H9 (cell line): ENCODE measurements at regions not wholly inside any gene's neighbourhood (a gene's known extent, or its start where the extent isn't known, plus 50 kb on each side); places are given as distances from the start of the nearest gene placed in this dataset.

Source experiments
- DNase-seq: peaks from one replicate; pipeline ENCODE4 v3.0.0-alpha.2; 2017
- H2AFZ ChIP-seq: one replicate; pipeline ENCODE4 v1.6.1; 2013; ENCODE audit warnings: mild to moderate bottlenecking, low read length, control low read depth, moderate library complexity
- H2AK5ac ChIP-seq: 2 replicates; pipeline ENCODE4 v1.6.1; 2013; ENCODE audit warnings: low read length, control low read depth, mixed read lengths; ENCODE audit not compliant: insufficient read length
- H2BK120ac ChIP-seq: one replicate; pipeline ENCODE4 v1.6.1; 2013; ENCODE audit warnings: low read depth, mild to moderate bottlenecking, low read length, control low read depth, inconsistent platforms; ENCODE audit not compliant: poor library complexity, severe bottlenecking
- H2BK12ac ChIP-seq: 2 replicates; pipeline ENCODE4 v1.6.1; 2013; ENCODE audit warnings: low read length, control low read depth, mixed read lengths, low read depth; ENCODE audit not compliant: insufficient read length
- H2BK15ac ChIP-seq: 2 replicates; pipeline ENCODE4 v1.6.1; 2013; ENCODE audit warnings: low read depth, low read length, control low read depth
- H2BK20ac ChIP-seq: one replicate; pipeline ENCODE4 v1.6.1; 2013; ENCODE audit warnings: low read depth, mild to moderate bottlenecking, low read length, control low read depth, inconsistent platforms; ENCODE audit not compliant: poor library complexity, severe bottlenecking
- H2BK5ac ChIP-seq: 2 replicates; pipeline ENCODE4 v1.6.1; 2013; ENCODE audit warnings: low read length, control low read depth, mixed read lengths; ENCODE audit not compliant: insufficient read length
- H3K14ac ChIP-seq: 2 replicates; pipeline ENCODE4 v1.6.1; 2013; ENCODE audit warnings: low read length, control low read depth; ENCODE audit not compliant: insufficient read depth
- H3K18ac ChIP-seq: 2 replicates; pipeline ENCODE4 v1.6.1; 2013; ENCODE audit warnings: low read depth, mild to moderate bottlenecking, mixed read lengths, low read length, control low read depth; ENCODE audit not compliant: insufficient read length
- H3K23ac ChIP-seq: 2 replicates; pipeline ENCODE4 v1.6.1; 2013; ENCODE audit warnings: low read length, control low read depth, mixed read lengths, low read depth; ENCODE audit not compliant: insufficient read length
- H3K23me2 ChIP-seq: 2 replicates; pipeline ENCODE4 v1.6.1; 2013; ENCODE audit warnings: low read depth, mild to moderate bottlenecking, mixed read lengths, low read length, control low read depth; ENCODE audit not compliant: insufficient read length, poor library complexity, severe bottlenecking
- H3K27ac ChIP-seq: 2 replicates; pipeline ENCODE4 v1.5.1; 2013; ENCODE audit warnings: low read length, control low read depth, mixed read lengths, low read depth; ENCODE audit not compliant: insufficient read length
- H3K27me3 ChIP-seq: 2 replicates; pipeline ENCODE4 v1.6.1; 2013; ENCODE audit warnings: low read length, control low read depth, inconsistent platforms; ENCODE audit not compliant: insufficient read depth
- H3K4ac ChIP-seq: 2 replicates; pipeline ENCODE4 v1.6.1; 2013; ENCODE audit warnings: low read depth, mild to moderate bottlenecking, control low read depth, inconsistent platforms, low read length, moderate library complexity
- H3K4me1 ChIP-seq: 2 replicates; pipeline ENCODE4 v1.6.1; 2013; ENCODE audit warnings: low read length, control low read depth, inconsistent platforms; ENCODE audit not compliant: insufficient read depth
- H3K4me2 ChIP-seq: 2 replicates; pipeline ENCODE4 v1.6.1; 2013; ENCODE audit warnings: low read length, control low read depth, mixed read lengths; ENCODE audit not compliant: insufficient read length, insufficient read depth
- H3K56ac ChIP-seq: 2 replicates; pipeline ENCODE4 v1.6.1; 2013; ENCODE audit warnings: low read depth, mild to moderate bottlenecking, mixed read lengths, low read length, control low read depth; ENCODE audit not compliant: insufficient read length
- H3K79me1 ChIP-seq: 2 replicates; pipeline ENCODE4 v1.6.1; 2013; ENCODE audit warnings: low read depth, mild to moderate bottlenecking, moderate library complexity, low read length, control low read depth, inconsistent platforms; ENCODE audit not compliant: insufficient read depth, poor library complexity, severe bottlenecking
- H3K79me2 ChIP-seq: 2 replicates; pipeline ENCODE4 v1.6.1; 2013; ENCODE audit warnings: low read length, control low read depth, inconsistent platforms; ENCODE audit not compliant: insufficient read depth
- H3K9ac ChIP-seq: 2 replicates; pipeline ENCODE4 v1.6.1; 2013; ENCODE audit warnings: low read length, control low read depth, mixed read lengths; ENCODE audit not compliant: insufficient read length; ENCODE audit errors: extremely low read depth
- H3K9me3 ChIP-seq: one replicate; pipeline ENCODE4 v1.6.1; 2013; ENCODE audit warnings: low read depth, low read length, inconsistent platforms; ENCODE audit not compliant: control insufficient read depth
- H3T11ph ChIP-seq: one replicate; pipeline ENCODE4 v1.6.1; 2013; ENCODE audit warnings: mild to moderate bottlenecking, low read length, control low read depth, inconsistent platforms
- H4K20me1 ChIP-seq: one replicate; pipeline ENCODE4 v1.6.1; 2013; ENCODE audit not compliant: control insufficient read depth, insufficient read length, insufficient read depth
- H4K5ac ChIP-seq: 2 replicates; pipeline ENCODE4 v1.6.1; 2013; ENCODE audit warnings: low read depth, mild to moderate bottlenecking, mixed read lengths, low read length, control low read depth; ENCODE audit not compliant: insufficient read length
- H4K8ac ChIP-seq: replicated peaks from 2 replicates; pipeline ENCODE4 v1.6.1; 2013; ENCODE audit warnings: low read length, control low read depth, mixed read lengths, low read depth; ENCODE audit not compliant: insufficient read length
- H4K91ac ChIP-seq: 2 replicates; pipeline ENCODE4 v1.6.1; 2013; ENCODE audit warnings: low read depth, mild to moderate bottlenecking, moderate library complexity, mixed read lengths, low read length, control low read depth; ENCODE audit not compliant: insufficient read length
- H3K27ac Mint-ChIP-seq, 3 experiments: 2 replicates in 2 of 3; 3 replicates in 1 of 3; pipeline ENCODE4 v1.8.0; 2020 to 2021; ENCODE audit warnings: mixed read lengths in 3 of 3, mild to moderate bottlenecking in 1 of 3, moderate library complexity in 1 of 3
- H3K27me3 Mint-ChIP-seq: 2 replicates; pipeline ENCODE4 v1.8.0; 2021; ENCODE audit warnings: low read depth, mild to moderate bottlenecking, moderate library complexity, mixed read lengths
- H3K36me3 Mint-ChIP-seq, 3 experiments: 2 replicates in 2 of 3; 3 replicates in 1 of 3; pipeline ENCODE4 v1.8.0; 2020 to 2021; ENCODE audit warnings: low read depth in 3 of 3, mixed read lengths in 3 of 3; ENCODE audit not compliant: insufficient read depth in 1 of 3
- H3K4me1 Mint-ChIP-seq, 2 experiments: 2 replicates each; pipeline ENCODE4 v1.8.0; 2020; ENCODE audit warnings: mixed read lengths in 2 of 2
- H3K4me3 Mint-ChIP-seq, 2 experiments: 2 replicates in 1 of 2; 3 replicates in 1 of 2; pipeline ENCODE4 v1.8.0; 2020 to 2021; ENCODE audit warnings: mild to moderate bottlenecking in 2 of 2, mixed read lengths in 2 of 2, moderate library complexity in 1 of 2
- H3K9me3 Mint-ChIP-seq, 2 experiments: 2 replicates in 1 of 2; 3 replicates in 1 of 2; pipeline ENCODE4 v1.8.0; 2020; ENCODE audit warnings: mild to moderate bottlenecking in 2 of 2, mixed read lengths in 2 of 2, moderate library complexity in 1 of 2
- CTCF ChIP-seq: fragments of 200-600 bp; sonication (generic); conservative IDR thresholded peaks from 3 replicates; pipeline ENCODE4 v1.8.0; 2021; ENCODE audit warnings: antibody characterized with exemption, mild to moderate bottlenecking
- WGBS: extraction: QIAGEN DNeasy Blood & Tissue Kit; methylation state at CpG from one replicate; pipeline ENCODE4 v1.1.7; 2013; ENCODE audit warnings: missing lambda C conversion rate, low lambda C conversion rate, mixed read lengths; ENCODE audit not compliant: insufficient read length; ENCODE audit errors: extremely low coverage; 5-methylcytosine and 5-hydroxymethylcytosine counted together

- Histone ChIP-seq H3K23ac (no peak overlapping the region), H3K27me3 (no peaks in the 10 kb centered on the region), H3K23me2 (no peaks in the 10 kb centered on the region), H4K91ac (no peak overlapping the region), H3K4ac (no peak overlapping the region), H2BK120ac (no peak overlapping the region), H3K79me1 (no peaks in the 10 kb centered on the region), H3K79me2 (no peaks in the 10 kb centered on the region), H3K27ac (no peak overlapping the region), H3T11ph (no peak overlapping the region), H2BK12ac (no peak overlapping the region), H2AFZ (no peak overlapping the region), H2BK5ac (no peak overlapping the region), H3K18ac (no peak overlapping the region), H3K56ac (no peak overlapping the region), H3K4me2 (no peak overlapping the region), H3K9ac (no peak overlapping the region), H4K5ac (no peak overlapping the region), H3K9me3 (no peaks in the 10 kb centered on the region), H3K14ac (no peak overlapping the region), H2BK20ac (no peak overlapping the region), H3K4me1 (no peaks in the 10 kb centered on the region), H4K8ac (no peak overlapping the region), H4K20me1 (no peaks in the 10 kb centered on the region), H2BK15ac (no peak overlapping the region), H2AK5ac (no peak overlapping the region)
- no peak overlapping the region for H3K4me3 Mint-ChIP-seq
- peaks cover 2 to 14% of the 10 kb centered on the region in 2 experiments for H3K4me1 Mint-ChIP-seq
- no CpG with 5 or more reads among the region's 26 CpGs for WGBS
- peaks cover 5% of the 10 kb centered on the region for H3K27me3 Mint-ChIP-seq
- H3K27ac Mint-ChIP-seq = peak overlapping the region in 1 of 3 experiments; percentile 67; a peak in 1 of 7 replicates
- H3K36me3 Mint-ChIP-seq = peaks cover 0 to 5% (median 0%) of the 10 kb centered on the region in 3 experiments; a peak in 2 of 7 replicates
- peak; percentile 9 for DNase-seq
- H3K9me3 Mint-ChIP-seq = peaks cover 8 to 9% of the 10 kb centered on the region in 2 experiments; a peak in 4 of 5 replicates
- TF ChIP-seq CTCF = no peak
Observed at GRCh38 chr18:78582898-78583738, 396.5 kb upstream of the SALL3 start.
